HG03139 (cell line): ENCODE measurements at regions not wholly inside any gene's neighbourhood (a gene's known extent, or its start where the extent isn't known, plus 50 kb on each side); places are given as distances from the start of the nearest gene placed in this dataset.
"Not testable (repeated sequence)": the region's sequence is repeated elsewhere in the genome, so short reads cannot be mapped to it uniquely, and the experiment has no call there.

ENCODE experiments used
- ATAC-seq: cut with Tn5 transposase; IDR thresholded peaks from one replicate; pipeline ENCODE4 v1.9.1; 2021; ENCODE audit not compliant: unreplicated experiment

- no peak for ATAC-seq
These were observed 648.0 kb downstream of the DACH1 start for GRCh38 chr13:71218960-71219359.

GRCh38 chr13:71217827-71218226 lies 649.2 kb downstream of the DACH1 start:
- no peak for ATAC-seq

- ATAC-seq = no peak
These were observed 652.2 kb downstream of the DACH1 start for GRCh38 chr13:71214821-71215220.

GRCh38 chr13:71214357-71214756 lies 652.6 kb downstream of the DACH1 start:
- ATAC-seq = no peak

GRCh38 chr13:71213252-71213821 lies 653.7 kb downstream of the DACH1 start:
- no peak for ATAC-seq

- ATAC-seq = no peak
These were observed 656.1 kb downstream of the DACH1 start for GRCh38 chr13:71210861-71211260.

- ATAC-seq = no peak
These were observed 657.8 kb downstream of the DACH1 start for GRCh38 chr13:71209217-71209616.

GRCh38 chr13:71184583-71184982 lies 682.4 kb downstream of the DACH1 start:
- not testable (repeated sequence) for ATAC-seq

GRCh38 chr13:71183352-71183751 lies 683.7 kb downstream of the DACH1 start:
- ATAC-seq = not testable (repeated sequence)

GRCh38 chr13:71171740-71172139 lies 695.3 kb downstream of the DACH1 start:
- ATAC-seq = no peak

GRCh38 chr13:71169180-71169579 lies 697.8 kb downstream of the DACH1 start:
- ATAC-seq = no peak

GRCh38 chr13:71156550-71156949 lies 710.5 kb downstream of the DACH1 start:
- ATAC-seq = no peak

- no peak for ATAC-seq
These were observed 717.3 kb downstream of the DACH1 start for GRCh38 chr13:71149498-71150363.

GRCh38 chr13:71149046-71149445 lies 718.0 kb downstream of the DACH1 start:
- no peak for ATAC-seq

GRCh38 chr13:71148396-71148795 lies 718.6 kb downstream of the DACH1 start:
- ATAC-seq = no peak

- no peak for ATAC-seq
These were observed 722.1 kb downstream of the DACH1 start for GRCh38 chr13:71144883-71145282.

GRCh38 chr13:71137101-71137500 lies 729.9 kb downstream of the DACH1 start:
- no peak for ATAC-seq

- ATAC-seq = no peak
These were observed 742.8 kb downstream of the DACH1 start for GRCh38 chr13:71124230-71124629.

- ATAC-seq = no peak
These were observed 748.1 kb downstream of the DACH1 start for GRCh38 chr13:71118779-71119364.

- no peak for ATAC-seq
These were observed 749.1 kb downstream of the DACH1 start for GRCh38 chr13:71117920-71118319.

GRCh38 chr13:71115301-71115700 lies 751.7 kb downstream of the DACH1 start:
- no peak for ATAC-seq

- no peak for ATAC-seq
These were observed 770.6 kb downstream of the DACH1 start for GRCh38 chr13:71096421-71096820.
